ENCODE measurements at regions not wholly inside any gene's neighbourhood (a gene's known extent, or its start where the extent isn't known, plus 50 kb on each side); places are given as distances from the start of the nearest gene placed in this dataset.

GRCh38 chr14:89598548-89599186 is 181.6 kb upstream of the FOXN3 start:
- peak overlapping the region; percentile 62 for H3K4me3 ChIP-seq (ENCODE audit: low read length)
- no peak for TF ChIP-seq CTCF (conservative IDR thresholded peaks at IDR 0.05)
- Mint-ChIP-seq H3K9me3 (peaks cover 60% of the 10 kb centered on the region), H3K36me3 (ENCODE audit: low read depth) (peaks cover 47% of the 10 kb centered on the region), H3K4me3 (no peak overlapping the region), H3K4me1 (peaks cover 11% of the 10 kb centered on the region), H3K27me3 (ENCODE audit: insufficient read depth) (no peaks in the 10 kb centered on the region), H3K27ac (no peak overlapping the region)
- H3K27ac ChIP-seq (ENCODE audit: low read depth, low read length): no peak overlapping the region
- no peak overlapping the region for H3K9ac ChIP-seq (ENCODE audit: extremely low read depth, low read length, poor library complexity, severe bottlenecking)
- WGBS, 2 experiments (ENCODE audit: insufficient coverage in 1 of 2, insufficient read length in 1 of 2): 89% methylated on average over 2 of the region's 2 CpGs; no CpG with 5 or more reads in 1 of the 2 experiments
- no peaks in the 10 kb centered on the region for H3K36me3 ChIP-seq (ENCODE audit: control insufficient read depth, insufficient read depth, low read length)
- DNase-seq: no peak
- peaks cover 67% of the 10 kb centered on the region for H3K9me3 ChIP-seq (ENCODE audit: control insufficient read depth, low read length)
- H3K4me1 ChIP-seq (ENCODE audit: control insufficient read depth, insufficient read depth, low read length): peaks cover 6% of the 10 kb centered on the region
- H3K27me3 ChIP-seq (ENCODE audit: control insufficient read depth, insufficient read depth, low read length, poor library complexity, severe bottlenecking): no peaks in the 10 kb centered on the region

GRCh38 chr14:89592961-89593360 is 175.9 kb upstream of the FOXN3 start:
- peaks cover 33% of the 10 kb centered on the region for H3K36me3 Mint-ChIP-seq (ENCODE audit: low read depth)
- H3K9me3 Mint-ChIP-seq: peaks cover 51% of the 10 kb centered on the region
- no peak overlapping the region for H3K27ac Mint-ChIP-seq
- no peak for TF ChIP-seq CTCF (conservative IDR thresholded peaks at IDR 0.05)
- Histone ChIP-seq H3K27me3 (ENCODE audit: control insufficient read depth, insufficient read depth, low read length, poor library complexity, severe bottlenecking) (no peaks in the 10 kb centered on the region), H3K9me3 (ENCODE audit: control insufficient read depth, low read length) (peaks cover 33% of the 10 kb centered on the region), H3K9ac (ENCODE audit: extremely low read depth, low read length, poor library complexity, severe bottlenecking) (no peak overlapping the region), H3K36me3 (ENCODE audit: control insufficient read depth, insufficient read depth, low read length) (no peaks in the 10 kb centered on the region), H3K4me1 (ENCODE audit: control insufficient read depth, insufficient read depth, low read length) (no peaks in the 10 kb centered on the region), H3K27ac (ENCODE audit: low read depth, low read length) (no peak overlapping the region), H3K4me3 (ENCODE audit: low read length) (no peak overlapping the region)
- H3K4me3 Mint-ChIP-seq: no peak overlapping the region
- peaks cover 16% of the 10 kb centered on the region for H3K4me1 Mint-ChIP-seq
- no peaks in the 10 kb centered on the region for H3K27me3 Mint-ChIP-seq (ENCODE audit: insufficient read depth)
- no peak for DNase-seq

GRCh38 chr14:89589400-89590118 is 172.5 kb upstream of the FOXN3 start:
- no peak overlapping the region for H3K27ac Mint-ChIP-seq
- peaks cover 18% of the 10 kb centered on the region for H3K4me1 Mint-ChIP-seq

More at GRCh38 chr14:89589400-89590118, 172.5 kb upstream of the FOXN3 start:
- peaks cover 22% of the 10 kb centered on the region for H3K36me3 Mint-ChIP-seq (ENCODE audit: low read depth)
- Histone ChIP-seq H3K27me3 (ENCODE audit: control insufficient read depth, insufficient read depth, low read length, poor library complexity, severe bottlenecking) (no peaks in the 10 kb centered on the region), H3K9ac (ENCODE audit: extremely low read depth, low read length, poor library complexity, severe bottlenecking) (no peak overlapping the region), H3K9me3 (ENCODE audit: control insufficient read depth, low read length) (peaks cover 16% of the 10 kb centered on the region), H3K27ac (ENCODE audit: low read depth, low read length) (no peak overlapping the region), H3K4me3 (ENCODE audit: low read length) (no peak overlapping the region), H3K4me1 (ENCODE audit: control insufficient read depth, insufficient read depth, low read length) (no peaks in the 10 kb centered on the region), H3K36me3 (ENCODE audit: control insufficient read depth, insufficient read depth, low read length) (no peaks in the 10 kb centered on the region)
- no peaks in the 10 kb centered on the region for H3K27me3 Mint-ChIP-seq (ENCODE audit: insufficient read depth)
- no peak overlapping the region for H3K4me3 Mint-ChIP-seq
- no peak for TF ChIP-seq CTCF (conservative IDR thresholded peaks at IDR 0.05)
- 93% methylated on average over 6 to 8 of the region's 11 CpGs for WGBS, 2 experiments (ENCODE audit: insufficient coverage in 1 of 2, insufficient read length in 1 of 2)
- peaks cover 29% of the 10 kb centered on the region for H3K9me3 Mint-ChIP-seq
- DNase-seq: no peak
